Spleen (tissue), 11 donors: ENCODE measurements at regions not wholly inside any gene's neighbourhood (a gene's known extent, or its start where the extent isn't known, plus 50 kb on each side); places are given as distances from the start of the nearest gene placed in this dataset.

Experiments
- DNase-seq: peaks from one replicate; pipeline ENCODE4 v3.0.0-alpha.2; 2020
- H3K27ac ChIP-seq, 8 donors: fragments of 200-600 bp; sonication (generic) in 7 of 8; 1 replicate in 4 of 8; 2 replicates in 4 of 8; pipeline versions ENCODE4 v1.5.0 to v1.8.0; 2016 to 2021; ENCODE audit warnings: inconsistent platforms in 4 of 8, mild to moderate bottlenecking in 4 of 8, moderate library complexity in 1 of 8
- H3K27me3 ChIP-seq, 7 donors: fragments of 200-600 bp; sonication (generic) in 6 of 7; replicated peaks in 1 of 7; 1 replicate in 4 of 7; 2 replicates in 3 of 7; pipeline versions ENCODE4 v1.5.0 to v1.8.0; 2016 to 2021; ENCODE audit warnings: inconsistent platforms in 3 of 7, mild to moderate bottlenecking in 1 of 7
- H3K36me3 ChIP-seq, 6 donors: fragments of 200-600 bp; sonication (generic) in 5 of 6; 1 replicate in 4 of 6; 2 replicates in 2 of 6; pipeline versions ENCODE4 v1.5.0 to v1.8.0; 2016 to 2021; ENCODE audit warnings: inconsistent platforms in 2 of 6
- H3K4me1 ChIP-seq, 6 donors: fragments of 200-600 bp; sonication (generic) in 5 of 6; 1 replicate in 3 of 6; 2 replicates in 3 of 6; pipeline versions ENCODE4 v1.5.0 to v1.8.0; 2016 to 2021; ENCODE audit warnings: inconsistent platforms in 3 of 6
- H3K4me3 ChIP-seq, 8 donors: fragments of 200-600 bp; sonication (generic) in 7 of 8; 1 replicate in 4 of 8; 2 replicates in 4 of 8; pipeline versions ENCODE4 v1.5.0 to v1.8.0; 2016 to 2021; ENCODE audit warnings: inconsistent platforms in 4 of 8, mild to moderate bottlenecking in 4 of 8, moderate library complexity in 2 of 8
- H3K9me3 ChIP-seq, 8 donors: fragments of 200-600 bp; sonication (generic) in 7 of 8; 1 replicate in 4 of 8; 2 replicates in 4 of 8; pipeline versions ENCODE4 v1.5.0 to v1.8.0; 2016 to 2021; ENCODE audit warnings: inconsistent platforms in 4 of 8
- CTCF ChIP-seq, 11 experiments: fragments of 200-600 bp in 7 of 11; fragments of 450-650 bp in 4 of 11; sonication (generic) in 4 of 11; IDR thresholded peaks in 8 of 11; conservative IDR thresholded peaks in 3 of 11; 1 replicate in 7 of 11; 2 replicates in 4 of 11; pipeline versions ENCODE4 v1.4.0 to v1.8.0; 2016 to 2021; ENCODE audit warnings: antibody characterized with exemption in 11 of 11, inconsistent platforms in 4 of 11, mild to moderate bottlenecking in 1 of 11
- POLR2A ChIP-seq, 3 donors: fragments of 450-650 bp; IDR thresholded peaks; one replicate each; pipeline ENCODE4 v1.5.1; 2017; ENCODE audit warnings: antibody characterized with exemption in 3 of 3, mild to moderate bottlenecking in 1 of 3
- POLR2AphosphoS5 ChIP-seq, 3 donors: sonication (generic); formaldehyde crosslinking; IDR thresholded peaks; one replicate each; pipeline ENCODE4 v1.5.1; 2017; ENCODE audit warnings: antibody characterized with exemption in 3 of 3
- WGBS, 5 donors: extraction: QIAGEN DNeasy Blood & Tissue Kit in 3 of 5; methylation state at CpG; one replicate each; pipeline versions ENCODE4 v1.1.5 to v1.1.7; 2013 to 2018; 5-methylcytosine and 5-hydroxymethylcytosine counted together
- intact Hi-C: fragments of 100-400 bp; cut with DNase I; formaldehyde crosslinking; loops from one replicate; pipeline ENCODE4 v1.15.0; 2023; ENCODE audit warnings: low total_unique reads
- donor health status: healthy with polysubstance abuse.
- donor health status: DM: no; HTN: no; CAD: no; lungs with moderate emphysema.
- donor health status: DM: no; HTN: no; CAD: no.
- donor health status: Bipolar disorder and iron deficiency.
- donor health status: healthy.
- donor health status: DM: no; HTN: no; CAD: no.
- donor health status: DM: yes; HTN: yes; CAD: no.

GRCh38 chr6:113742342-113742741 lies 114.8 kb upstream of the MARCKS start:
- Histone ChIP-seq H3K4me3 (no peak overlapping the region), H3K4me1 (peaks cover 0 to 10% (median 2%) of the 10 kb centered on the region in 6 donors), H3K27ac (no peak overlapping the region), H3K27me3 (no peaks in the 10 kb centered on the region), H3K36me3 (no peaks in the 10 kb centered on the region), H3K9me3 (no peaks in the 10 kb centered on the region)
- TF ChIP-seq POLR2A (IDR thresholded peaks at IDR 0.05) (no peak), CTCF (IDR thresholded peaks at IDR 0.05 in 8 of 11, conservative IDR thresholded peaks at IDR 0.05 in 3 of 11) (no peak), POLR2AphosphoS5 (IDR thresholded peaks at IDR 0.05) (no peak)
- 74 to 90% (median 87%) methylated on average over 4 of the region's 4 CpGs for WGBS, 5 donors
- no peak for DNase-seq
- intact Hi-C loops = no loop called here

DNA sequence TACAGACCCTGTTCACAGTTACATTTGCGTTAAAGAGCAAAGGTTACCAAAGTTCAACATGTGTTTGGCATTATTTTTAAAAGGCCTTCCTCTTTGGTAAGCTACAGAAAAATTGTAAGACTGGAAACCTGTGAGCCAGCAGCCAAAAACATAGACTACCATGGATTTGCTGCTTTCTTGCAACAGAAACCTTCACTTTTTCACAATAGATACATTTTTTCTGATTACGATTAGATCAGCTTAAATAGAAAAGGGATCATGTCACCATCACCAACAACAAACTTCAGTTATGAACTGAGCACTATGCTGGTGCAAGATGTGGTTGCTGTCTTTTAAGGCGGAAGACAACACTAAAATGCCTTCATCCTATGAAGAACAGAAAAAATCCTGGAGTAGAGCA lies 112.3 kb upstream of the MARCKS start:
- WGBS, 5 donors = 50 to 71% (median 55%) methylated on average over 3 of the region's 3 CpGs

GRCh38 chr6:113750151-113750855 lies 106.8 kb upstream of the MARCKS start:
- H3K9me3 ChIP-seq = no peaks in the 10 kb centered on the region
- H3K27me3 ChIP-seq = no peaks in the 10 kb centered on the region
- peak overlapping the region in 1 of 8 donors; percentile 29 for H3K27ac ChIP-seq
- intact Hi-C loops = no loop called here
- H3K36me3 ChIP-seq = no peaks in the 10 kb centered on the region
- no peak for TF ChIP-seq POLR2AphosphoS5 (IDR thresholded peaks at IDR 0.05)
- TF ChIP-seq POLR2A (IDR thresholded peaks at IDR 0.05) = no peak
- TF ChIP-seq CTCF (IDR thresholded peaks at IDR 0.05 in 8 of 11, conservative IDR thresholded peaks at IDR 0.05 in 3 of 11) = no peak
- whole genome bisulfite sequencing, 5 donors = 0 to 9% (median 3%) methylated on average over 1 of the region's 1 CpG
- H3K4me1 ChIP-seq = peaks cover 6 to 19% (median 11%) of the 10 kb centered on the region in 6 donors
- no peak for DNase-seq
- no peak overlapping the region for H3K4me3 ChIP-seq

More for the DNA sequence above, 112.3 kb upstream of the MARCKS start:
- no peaks in the 10 kb centered on the region for H3K36me3 ChIP-seq
- H3K27me3 ChIP-seq = no peaks in the 10 kb centered on the region
- no peak for DNase-seq
- H3K9me3 ChIP-seq = no peaks in the 10 kb centered on the region
- peaks cover 0 to 14% (median 5%) of the 10 kb centered on the region in 6 donors for H3K4me1 ChIP-seq
- intact Hi-C loops = no loop called here
- TF ChIP-seq POLR2AphosphoS5 (IDR thresholded peaks at IDR 0.05) = no peak
- TF ChIP-seq CTCF (IDR thresholded peaks at IDR 0.05 in 8 of 11, conservative IDR thresholded peaks at IDR 0.05 in 3 of 11) = no peak
- TF ChIP-seq POLR2A (IDR thresholded peaks at IDR 0.05) = no peak
- no peak overlapping the region for H3K27ac ChIP-seq
- H3K4me3 ChIP-seq = no peak overlapping the region

GRCh38 chr6:113754291-113754690 lies 102.9 kb upstream of the MARCKS start:
- intact Hi-C loops = no loop called here
- TF ChIP-seq POLR2A (IDR thresholded peaks at IDR 0.05) (no peak), CTCF (IDR thresholded peaks at IDR 0.05 in 8 of 11, conservative IDR thresholded peaks at IDR 0.05 in 3 of 11) (no peak), POLR2AphosphoS5 (IDR thresholded peaks at IDR 0.05) (no peak)
- H3K27me3 ChIP-seq = no peaks in the 10 kb centered on the region
- 75 to 92% (median 85%) methylated on average over 1 of the region's 1 CpG for WGBS, 5 donors
- no peak overlapping the region for H3K27ac ChIP-seq
- no peaks in the 10 kb centered on the region for H3K9me3 ChIP-seq
- DNase-seq = no peak
- H3K4me1 ChIP-seq = peaks cover 6 to 36% (median 19%) of the 10 kb centered on the region in 6 donors
- H3K4me3 ChIP-seq = no peak overlapping the region
- no peaks in the 10 kb centered on the region for H3K36me3 ChIP-seq
